ENCODE measurements at regions not wholly inside any gene's neighbourhood (a gene's known extent, or its start where the extent isn't known, plus 50 kb on each side); places are given as distances from the start of the nearest gene placed in this dataset.

DNA sequence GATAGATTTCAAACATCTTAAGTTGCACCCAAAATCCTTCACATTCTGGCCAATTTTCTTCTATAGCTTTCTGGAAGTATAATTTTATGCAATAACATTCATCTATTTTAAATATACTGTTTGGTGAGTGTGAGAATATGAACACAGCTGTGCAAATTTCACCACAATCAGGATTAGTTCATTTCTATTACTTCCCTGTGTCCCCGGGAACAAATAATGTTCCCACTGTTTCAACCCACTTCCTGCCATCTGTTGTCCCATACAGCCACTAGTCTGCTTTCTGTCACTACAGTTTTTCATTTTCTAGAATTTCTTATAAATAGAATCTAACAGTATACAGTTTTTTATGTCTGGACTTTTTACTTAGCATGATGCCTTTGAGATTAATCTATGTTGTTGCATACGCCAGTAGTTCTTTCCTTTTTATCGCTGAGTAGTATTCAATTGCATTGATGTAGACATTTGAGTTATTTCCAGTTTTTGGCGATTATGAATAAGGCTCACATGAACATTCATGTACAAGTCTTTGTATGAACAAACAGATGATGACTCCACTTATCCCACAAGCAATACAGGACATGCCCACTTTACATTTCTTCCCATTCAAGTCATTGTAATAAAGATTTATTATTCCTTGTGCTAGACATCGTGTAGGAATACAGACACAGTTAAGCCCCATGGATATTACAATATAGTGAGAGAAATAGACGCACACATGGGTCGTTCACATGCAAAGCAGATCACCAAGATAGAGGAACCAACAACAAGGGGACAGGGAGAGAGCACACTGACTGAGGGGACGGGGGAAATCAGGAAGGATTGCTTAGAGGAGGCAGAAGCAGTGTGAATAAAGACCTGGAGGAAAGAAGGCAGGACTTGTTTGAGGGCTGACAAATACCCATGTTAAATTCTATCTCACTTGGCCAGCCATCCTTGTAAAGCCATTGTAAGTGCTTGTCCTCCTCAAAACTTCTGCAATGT lies 72.9 kb upstream of the PAX8 start:
- no peak for ATAC-seq (ENCODE audit: low read depth)
- no peak overlapping the region for H2BK20ac ChIP-seq (ENCODE audit: low read depth, low read length)
- H3K36me3 ChIP-seq (ENCODE audit: control insufficient read depth, insufficient read depth, low read length): no peaks in the 10 kb centered on the region
- H3K4me1 ChIP-seq (ENCODE audit: control insufficient read depth, insufficient read depth, low read length): no peaks in the 10 kb centered on the region
- no peak overlapping the region for H2BK5ac ChIP-seq (ENCODE audit: low read depth, low read length, poor library complexity, severe bottlenecking)
- H3K4me3 ChIP-seq (ENCODE audit: insufficient read depth, low read depth, low read length): no peak overlapping the region
- BruUV-seq (replicated peaks): no TSS peak
- in situ Hi-C loops (cut with MboI; ENCODE audit: low sequenced_read_pairs) (no loop called here), dilution Hi-C loops (cut with HindIII; ENCODE audit: low sequenced_read_pairs, unreplicated experiment) (no loop called here), intact Hi-C loops (cut with micrococcal nuclease) (no loop called here)
- no peak overlapping the region for H3K4ac ChIP-seq (ENCODE audit: low read depth, low read length)
- no peaks in the 10 kb centered on the region for H3K9me3 ChIP-seq (ENCODE audit: control insufficient read depth, insufficient read depth, low read length)
- no peaks in the 10 kb centered on the region for H4K20me1 ChIP-seq (ENCODE audit: insufficient read depth, low read length)
- H4K8ac ChIP-seq (ENCODE audit: low read depth in 2 of 2, low read length in 2 of 2): no peak overlapping the region
- no peak overlapping the region for H3K56ac ChIP-seq (ENCODE audit: extremely low read depth, insufficient read depth, low read length)
- DNase-seq: no peak
- no peaks in the 10 kb centered on the region for H3K79me1 ChIP-seq (ENCODE audit: low read depth in 1 of 2, low read length in 2 of 2)
- H3K14ac ChIP-seq (replicated peaks; ENCODE audit: low read depth, low read length): no peak overlapping the region
- no peak overlapping the region for H3K23ac ChIP-seq (ENCODE audit: low read depth, low read length)
- no peak overlapping the region for H3K18ac ChIP-seq (ENCODE audit: low read depth, low read length)
- no peak overlapping the region for H2BK15ac ChIP-seq (ENCODE audit: low read depth, low read length)
- no peak overlapping the region for H4K5ac ChIP-seq (ENCODE audit: low read depth, low read length)
- no peak overlapping the region for H2AK5ac ChIP-seq (ENCODE audit: low read depth, low read length)
- no peak overlapping the region for H3K27ac ChIP-seq (ENCODE audit: insufficient read depth, low read length)
- peaks cover 9% of the 10 kb centered on the region for H3K27me3 ChIP-seq (ENCODE audit: control insufficient read depth, insufficient read depth, low read length)
- H3K9ac ChIP-seq (ENCODE audit: low read depth, low read length): no peak overlapping the region
- no peak overlapping the region for H4K91ac ChIP-seq (ENCODE audit: insufficient read depth, low read depth, low read length)
- 83% methylated on average over 2 of the region's 8 CpGs; no CpG with 5 or more reads in 1 of the 2 experiments for WGBS, 2 experiments (ENCODE audit: extremely low coverage in 2 of 2, insufficient read length in 1 of 2)
- POLR2A ChIA-PET (ENCODE audit: unreplicated experiment): no interaction called here
- H3K9me1 ChIP-seq (ENCODE audit: insufficient read depth, low read length): no peaks in the 10 kb centered on the region
- H2BK120ac ChIP-seq (ENCODE audit: low read depth, low read length): no peak overlapping the region
- no peak overlapping the region for H2AK9ac ChIP-seq (replicated peaks; ENCODE audit: low read depth, low read length, poor library complexity)
- CTCF ChIA-PET: no interaction called here
- no peak overlapping the region for H3K4me2 ChIP-seq (ENCODE audit: low read depth, low read length)
- TF ChIP-seq, protein P1, sequence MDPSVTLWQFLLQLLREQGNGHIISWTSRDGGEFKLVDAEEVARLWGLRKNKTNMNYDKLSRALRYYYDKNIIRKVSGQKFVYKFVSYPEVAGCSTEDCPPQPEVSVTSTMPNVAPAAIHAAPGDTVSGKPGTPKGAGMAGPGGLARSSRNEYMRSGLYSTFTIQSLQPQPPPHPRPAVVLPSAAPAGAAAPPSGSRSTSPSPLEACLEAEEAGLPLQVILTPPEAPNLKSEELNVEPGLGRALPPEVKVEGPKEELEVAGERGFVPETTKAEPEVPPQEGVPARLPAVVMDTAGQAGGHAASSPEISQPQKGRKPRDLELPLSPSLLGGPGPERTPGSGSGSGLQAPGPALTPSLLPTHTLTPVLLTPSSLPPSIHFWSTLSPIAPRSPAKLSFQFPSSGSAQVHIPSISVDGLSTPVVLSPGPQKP (IDR thresholded peaks at IDR 0.05; ENCODE audit: borderline replicate concordance, low read depth, low read length): no peak
- TF ChIP-seq, protein P2, sequence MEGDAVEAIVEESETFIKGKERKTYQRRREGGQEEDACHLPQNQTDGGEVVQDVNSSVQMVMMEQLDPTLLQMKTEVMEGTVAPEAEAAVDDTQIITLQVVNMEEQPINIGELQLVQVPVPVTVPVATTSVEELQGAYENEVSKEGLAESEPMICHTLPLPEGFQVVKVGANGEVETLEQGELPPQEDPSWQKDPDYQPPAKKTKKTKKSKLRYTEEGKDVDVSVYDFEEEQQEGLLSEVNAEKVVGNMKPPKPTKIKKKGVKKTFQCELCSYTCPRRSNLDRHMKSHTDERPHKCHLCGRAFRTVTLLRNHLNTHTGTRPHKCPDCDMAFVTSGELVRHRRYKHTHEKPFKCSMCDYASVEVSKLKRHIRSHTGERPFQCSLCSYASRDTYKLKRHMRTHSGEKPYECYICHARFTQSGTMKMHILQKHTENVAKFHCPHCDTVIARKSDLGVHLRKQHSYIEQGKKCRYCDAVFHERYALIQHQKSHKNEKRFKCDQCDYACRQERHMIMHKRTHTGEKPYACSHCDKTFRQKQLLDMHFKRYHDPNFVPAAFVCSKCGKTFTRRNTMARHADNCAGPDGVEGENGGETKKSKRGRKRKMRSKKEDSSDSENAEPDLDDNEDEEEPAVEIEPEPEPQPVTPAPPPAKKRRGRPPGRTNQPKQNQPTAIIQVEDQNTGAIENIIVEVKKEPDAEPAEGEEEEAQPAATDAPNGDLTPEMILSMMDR (conservative IDR thresholded peaks at IDR 0.05; ENCODE audit: low read depth, low read length): no peak
- no peak for TF ChIP-seq MAFK (IDR thresholded peaks at IDR 0.05; ENCODE audit: low read depth, low read length)
- TF ChIP-seq NFE2L2 (IDR thresholded peaks at IDR 0.05; ENCODE audit: low read depth, low read length): no peak
- TF ChIP-seq POLR2A (IDR thresholded peaks at IDR 0.05; ENCODE audit: low read depth, low read length): no peak
- TF ChIP-seq MXI1 (IDR thresholded peaks at IDR 0.05; ENCODE audit: borderline replicate concordance, low read depth, low read length): no peak
- TF ChIP-seq RAD21 (IDR thresholded peaks at IDR 0.05; ENCODE audit: low read length): no peak
- no peak overlapping the region for H2AFZ ChIP-seq (replicated peaks; ENCODE audit: low read length, poor library complexity)
